HEK293 (cell line): ENCODE measurements at regions not wholly inside any gene's neighbourhood (a gene's known extent, or its start where the extent isn't known, plus 50 kb on each side); places are given as distances from the start of the nearest gene placed in this dataset.

Experiments used
- CTCF ChIA-PET: fragments of 350-600 bp; formaldehyde crosslinking; extraction: SDS; loops from one replicate; lab custom pipeline; 2021; ENCODE audit warnings: antibody characterized with exemption; lab: Yijun Ruan, JAX
- POLR2A ChIA-PET: fragments of 300-600 bp; formaldehyde crosslinking; extraction: SDS; loops from one replicate; lab custom pipeline; 2020; ENCODE audit warnings: antibody characterized with exemption, inconsistent platforms; lab: Yijun Ruan, JAX
- H3K27ac ChIP-seq: fragments of 200-500 bp; sonication (Bioruptor generic); 2 replicates; pipeline ENCODE4 v1.5.1; 2014; ENCODE audit warnings: low read depth, low read length, control low read depth, inconsistent platforms; ENCODE audit errors: extremely low read depth
- H3K36me3 ChIP-seq, 2 experiments: fragments of 200-500 bp in 1 of 2; sonication (Bioruptor generic) in 1 of 2; 1 replicate in 1 of 2; 2 replicates in 1 of 2; pipeline ENCODE4 v1.5.1; 2014 to 2017; ENCODE audit warnings: inconsistent platforms in 2 of 2, low read length in 2 of 2; ENCODE audit not compliant: control insufficient read depth in 2 of 2, insufficient read depth in 1 of 2
- H3K4me1 ChIP-seq: fragments of 200-500 bp; sonication (Bioruptor generic); 2 replicates; pipeline ENCODE4 v1.5.1; 2014; ENCODE audit warnings: mild to moderate bottlenecking, low read length, inconsistent platforms; ENCODE audit not compliant: control insufficient read depth, insufficient read depth
- H3K4me3 ChIP-seq: 2 replicates; pipeline ENCODE4 v1.5.1; 2011; ENCODE audit warnings: low read depth, mild to moderate bottlenecking, control low read depth, low read length, moderate library complexity
- H3K9me3 ChIP-seq: fragments of 200-500 bp; sonication (Bioruptor generic); 2 replicates; pipeline ENCODE4 v1.5.1; 2014; ENCODE audit warnings: low read depth, low read length, inconsistent platforms; ENCODE audit not compliant: control insufficient read depth, insufficient read depth
- KLF10 ChIP-seq: fragments of 450-650 bp; IDR thresholded peaks from 2 replicates; pipeline ENCODE4 v1.5.1; 2018; ENCODE audit warnings: missing biosample characterization, mild to moderate bottlenecking, missing genetic modification characterization
- KLF8 ChIP-seq: fragments of 450-650 bp; formaldehyde crosslinking; IDR thresholded peaks from 2 replicates; pipeline ENCODE4 v1.5.1; 2016; ENCODE audit warnings: missing biosample characterization, missing genetic modification characterization
- WT1 ChIP-seq: fragments of 450-650 bp; formaldehyde crosslinking; IDR thresholded peaks from 2 replicates; pipeline ENCODE4 v1.5.1; 2016; ENCODE audit warnings: missing biosample characterization, missing genetic modification characterization
- ZBTB17 ChIP-seq: fragments of 450-650 bp; formaldehyde crosslinking; IDR thresholded peaks from 2 replicates; pipeline ENCODE4 v1.5.1; 2016; ENCODE audit warnings: missing biosample characterization, missing genetic modification characterization
- ZBTB8A ChIP-seq: fragments of 450-650 bp; formaldehyde crosslinking; IDR thresholded peaks from 2 replicates; pipeline ENCODE4 v1.5.1; 2016; ENCODE audit warnings: missing biosample characterization, missing genetic modification characterization
- ZNF133 ChIP-seq: fragments of 450-650 bp; formaldehyde crosslinking; IDR thresholded peaks from 2 replicates; pipeline ENCODE4 v1.5.1; 2016; ENCODE audit warnings: missing biosample characterization, missing genetic modification characterization
- ZNF248 ChIP-seq: fragments of 450-650 bp; formaldehyde crosslinking; IDR thresholded peaks from 2 replicates; pipeline ENCODE4 v1.5.1; 2017; ENCODE audit warnings: missing biosample characterization, missing genetic modification characterization
- ZNF335 ChIP-seq: fragments of 450-650 bp; formaldehyde crosslinking; conservative IDR thresholded peaks from 2 replicates; pipeline ENCODE4 v1.5.1; 2016; ENCODE audit warnings: missing biosample characterization, missing genetic modification characterization
- ZNF48 ChIP-seq: fragments of 450-650 bp; formaldehyde crosslinking; IDR thresholded peaks from 2 replicates; pipeline ENCODE4 v1.5.1; 2016; ENCODE audit warnings: missing biosample characterization, missing genetic modification characterization
- ZNF510 ChIP-seq: fragments of 450-650 bp; formaldehyde crosslinking; IDR thresholded peaks from 2 replicates; pipeline ENCODE4 v1.5.1; 2018; ENCODE audit warnings: mild to moderate bottlenecking, missing genetic modification characterization, missing biosample characterization; ENCODE audit not compliant: insufficient replicate concordance
- ZNF629 ChIP-seq: fragments of 450-650 bp; formaldehyde crosslinking; IDR thresholded peaks from 2 replicates; pipeline ENCODE4 v1.5.1; 2017; ENCODE audit warnings: missing biosample characterization, missing genetic modification characterization
- ZNF654 ChIP-seq: fragments of 450-650 bp; formaldehyde crosslinking; IDR thresholded peaks from 2 replicates; pipeline ENCODE4 v1.5.1; 2016; ENCODE audit warnings: low read depth, missing biosample characterization, missing genetic modification characterization
- ZNF658 ChIP-seq: fragments of 450-650 bp; formaldehyde crosslinking; IDR thresholded peaks from 2 replicates; pipeline ENCODE4; 2016; ENCODE audit warnings: missing biosample characterization, missing genetic modification characterization
- ZNF747 ChIP-seq: fragments of 450-650 bp; formaldehyde crosslinking; IDR thresholded peaks from 2 replicates; pipeline ENCODE4 v1.5.1; 2016; ENCODE audit warnings: missing biosample characterization, missing genetic modification characterization
- TF ChIP-seq, protein P1 (sequence below): fragments of 450-650 bp; formaldehyde crosslinking; IDR thresholded peaks from 2 replicates; pipeline ENCODE4 v1.5.1; 2016; ENCODE audit warnings: missing biosample characterization, missing genetic modification characterization, low read depth
- TF ChIP-seq, protein P2 (sequence below): fragments of 450-650 bp; formaldehyde crosslinking; IDR thresholded peaks from 2 replicates; pipeline ENCODE4 v1.5.1; 2017; ENCODE audit warnings: missing biosample characterization, missing genetic modification characterization

DNA sequence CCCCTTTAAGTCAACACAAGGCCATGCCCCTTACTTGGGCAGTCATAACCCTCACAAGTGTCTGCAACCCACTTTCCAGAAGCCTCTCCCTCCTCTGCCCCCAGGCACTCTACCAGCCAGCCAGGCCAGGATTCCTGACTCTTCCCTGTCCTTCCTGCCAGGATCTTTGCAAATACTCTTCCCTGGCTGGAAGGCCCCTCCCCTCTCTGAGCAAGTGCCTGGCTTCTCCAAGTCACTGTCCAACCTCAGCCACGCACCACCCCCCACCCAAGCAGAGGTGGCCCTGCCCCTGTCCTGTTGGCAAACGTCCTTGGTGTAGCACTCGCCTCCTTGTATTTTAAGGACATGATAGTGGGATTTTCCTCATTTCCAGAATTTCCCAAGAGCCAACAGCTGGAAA, 54.7 kb upstream of the USP3 start:
- Histone ChIP-seq H3K4me1 (peaks cover 8% of the 10 kb centered on the region), H3K4me3 (no peak overlapping the region)
- POLR2A ChIA-PET: interaction anchor here (0.7 kb wide), 1 partner anchor 17 kb away, joined by 3 read pairs; no protein-coding TSS in a partner anchor
- CTCF ChIA-PET: no interaction called here
- TF ChIP-seq ZBTB17 (tag by site-specific recombination) (peak; percentile 59; the same call in 1 of the 2 replicates), WT1 (tag by site-specific recombination) (no peak)
- TF ChIP-seq, all 188 proteins: peak for 1
- Histone ChIP-seq H3K9me3 (no peaks in the 10 kb centered on the region), H3K27ac (no peak overlapping the region), H3K36me3 (no peaks in the 10 kb centered on the region)

DNA sequence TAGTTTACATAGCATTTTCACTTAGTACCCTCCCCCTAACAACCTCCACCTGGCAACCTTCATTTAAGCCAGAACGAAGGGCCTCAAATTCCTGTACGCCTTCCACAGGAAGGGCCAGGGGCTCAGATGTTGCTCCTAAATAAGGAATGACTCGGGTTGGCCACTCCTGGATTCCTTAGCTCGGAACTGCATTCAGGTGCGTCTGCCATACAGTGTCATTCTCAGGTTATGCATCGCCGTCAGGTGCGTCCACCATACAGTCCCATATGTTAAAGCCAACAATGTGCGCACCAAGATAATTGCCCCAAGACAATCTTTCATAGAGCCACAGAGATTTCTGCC, 53.5 kb upstream of the USP3 start:
- peaks cover 8% of the 10 kb centered on the region for H3K4me1 ChIP-seq
- H3K27ac ChIP-seq: no peak overlapping the region
- TF ChIP-seq WT1 (tag by site-specific recombination) (no peak), ZNF133 (tag by site-specific recombination) (no peak), ZNF629 (tag by site-specific recombination) (no peak), KLF10 (no peak), ZNF747 (no peak), ZNF248 (tag by site-specific recombination) (no peak), ZNF335 (tag by site-specific recombination) (no peak)
- TF ChIP-seq, protein P1, sequence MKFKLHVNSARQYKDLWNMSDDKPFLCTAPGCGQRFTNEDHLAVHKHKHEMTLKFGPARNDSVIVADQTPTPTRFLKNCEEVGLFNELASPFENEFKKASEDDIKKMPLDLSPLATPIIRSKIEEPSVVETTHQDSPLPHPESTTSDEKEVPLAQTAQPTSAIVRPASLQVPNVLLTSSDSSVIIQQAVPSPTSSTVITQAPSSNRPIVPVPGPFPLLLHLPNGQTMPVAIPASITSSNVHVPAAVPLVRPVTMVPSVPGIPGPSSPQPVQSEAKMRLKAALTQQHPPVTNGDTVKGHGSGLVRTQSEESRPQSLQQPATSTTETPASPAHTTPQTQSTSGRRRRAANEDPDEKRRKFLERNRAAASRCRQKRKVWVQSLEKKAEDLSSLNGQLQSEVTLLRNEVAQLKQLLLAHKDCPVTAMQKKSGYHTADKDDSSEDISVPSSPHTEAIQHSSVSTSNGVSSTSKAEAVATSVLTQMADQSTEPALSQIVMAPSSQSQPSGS (tag by site-specific recombination): no peak
- TF ChIP-seq, all 188 proteins: peak for 0
- ChIA-PET CTCF (interaction anchor here (0.7 kb wide), 1 partner anchor 9 kb away, joined by 3 read pairs; no protein-coding TSS in a partner anchor), POLR2A (no interaction called here)
- no peaks in the 10 kb centered on the region for H3K9me3 ChIP-seq
- no peak overlapping the region for H3K4me3 ChIP-seq
- no peaks in the 10 kb centered on the region for H3K36me3 ChIP-seq

DNA sequence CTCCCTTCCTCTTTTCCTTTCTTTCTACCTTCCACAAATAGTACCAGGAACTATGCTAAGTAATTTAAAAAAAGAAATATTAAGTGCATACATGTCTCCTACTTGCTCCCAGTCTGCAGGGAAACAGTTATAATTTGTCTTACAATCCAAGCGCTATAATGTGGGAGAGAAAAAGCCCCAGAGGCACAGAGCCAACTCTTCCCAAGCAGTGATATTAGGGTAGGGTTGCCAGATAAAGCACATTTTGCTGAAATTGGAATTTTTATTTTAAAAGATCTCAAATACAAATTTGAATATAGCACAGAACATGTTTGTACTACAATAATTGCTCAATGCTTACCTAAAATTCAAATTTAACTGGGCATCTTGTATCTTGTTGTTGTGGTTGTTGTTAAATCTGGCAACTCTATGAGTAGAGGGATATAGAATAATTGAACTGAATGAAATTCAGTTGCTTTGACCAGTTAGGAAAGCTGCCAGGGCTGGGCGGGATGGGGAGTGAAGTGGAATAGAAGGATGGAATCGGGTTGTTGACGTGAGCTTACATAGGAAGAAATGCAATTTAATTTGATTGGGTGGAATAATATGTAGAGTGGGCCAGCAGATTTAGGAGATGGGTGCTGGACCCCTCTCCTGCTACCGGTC, 52.6 kb upstream of the USP3 start:
- Histone ChIP-seq H3K27ac (no peak overlapping the region), H3K4me1 (peaks cover 8% of the 10 kb centered on the region), H3K4me3 (no peak overlapping the region), H3K9me3 (no peaks in the 10 kb centered on the region), H3K36me3 (no peaks in the 10 kb centered on the region)
- TF ChIP-seq ZBTB8A: no peak
- TF ChIP-seq ZNF510 (tag by site-specific recombination): no peak
- TF ChIP-seq, protein P2, sequence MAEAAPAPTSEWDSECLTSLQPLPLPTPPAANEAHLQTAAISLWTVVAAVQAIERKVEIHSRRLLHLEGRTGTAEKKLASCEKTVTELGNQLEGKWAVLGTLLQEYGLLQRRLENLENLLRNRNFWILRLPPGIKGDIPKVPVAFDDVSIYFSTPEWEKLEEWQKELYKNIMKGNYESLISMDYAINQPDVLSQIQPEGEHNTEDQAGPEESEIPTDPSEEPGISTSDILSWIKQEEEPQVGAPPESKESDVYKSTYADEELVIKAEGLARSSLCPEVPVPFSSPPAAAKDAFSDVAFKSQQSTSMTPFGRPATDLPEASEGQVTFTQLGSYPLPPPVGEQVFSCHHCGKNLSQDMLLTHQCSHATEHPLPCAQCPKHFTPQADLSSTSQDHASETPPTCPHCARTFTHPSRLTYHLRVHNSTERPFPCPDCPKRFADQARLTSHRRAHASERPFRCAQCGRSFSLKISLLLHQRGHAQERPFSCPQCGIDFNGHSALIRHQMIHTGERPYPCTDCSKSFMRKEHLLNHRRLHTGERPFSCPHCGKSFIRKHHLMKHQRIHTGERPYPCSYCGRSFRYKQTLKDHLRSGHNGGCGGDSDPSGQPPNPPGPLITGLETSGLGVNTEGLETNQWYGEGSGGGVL (tag by site-specific recombination): no peak
- TF ChIP-seq KLF8 (tag by site-specific recombination): no peak
- TF ChIP-seq ZNF658 (tag by site-specific recombination): no peak
- no peak for TF ChIP-seq ZNF48
- TF ChIP-seq ZNF654: no peak
- ChIA-PET POLR2A (no interaction called here), CTCF (interaction anchor here (0.6 kb wide), 1 partner anchor 141 kb away, joined by 3 read pairs; no protein-coding TSS in a partner anchor)
